H9 (cell line): ENCODE measurements at regions not wholly inside any gene's neighbourhood (a gene's known extent, or its start where the extent isn't known, plus 50 kb on each side); places are given as distances from the start of the nearest gene placed in this dataset.
A peak's percentile ranks its signal among the peaks of the same experiment; 100 is the strongest.

Experiments
- DNase-seq: peaks from one replicate; pipeline ENCODE4 v3.0.0-alpha.2; 2017
- H2AFZ ChIP-seq: one replicate; pipeline ENCODE4 v1.6.1; 2013; ENCODE audit warnings: mild to moderate bottlenecking, low read length, control low read depth, moderate library complexity
- H2AK5ac ChIP-seq: 2 replicates; pipeline ENCODE4 v1.6.1; 2013; ENCODE audit warnings: low read length, control low read depth, mixed read lengths; ENCODE audit not compliant: insufficient read length
- H2BK120ac ChIP-seq: one replicate; pipeline ENCODE4 v1.6.1; 2013; ENCODE audit warnings: low read depth, mild to moderate bottlenecking, low read length, control low read depth, inconsistent platforms; ENCODE audit not compliant: poor library complexity, severe bottlenecking
- H2BK12ac ChIP-seq: 2 replicates; pipeline ENCODE4 v1.6.1; 2013; ENCODE audit warnings: low read length, control low read depth, mixed read lengths, low read depth; ENCODE audit not compliant: insufficient read length
- H2BK15ac ChIP-seq: 2 replicates; pipeline ENCODE4 v1.6.1; 2013; ENCODE audit warnings: low read depth, low read length, control low read depth
- H2BK20ac ChIP-seq: one replicate; pipeline ENCODE4 v1.6.1; 2013; ENCODE audit warnings: low read depth, mild to moderate bottlenecking, low read length, control low read depth, inconsistent platforms; ENCODE audit not compliant: poor library complexity, severe bottlenecking
- H2BK5ac ChIP-seq: 2 replicates; pipeline ENCODE4 v1.6.1; 2013; ENCODE audit warnings: low read length, control low read depth, mixed read lengths; ENCODE audit not compliant: insufficient read length
- H3K14ac ChIP-seq: 2 replicates; pipeline ENCODE4 v1.6.1; 2013; ENCODE audit warnings: low read length, control low read depth; ENCODE audit not compliant: insufficient read depth
- H3K18ac ChIP-seq: 2 replicates; pipeline ENCODE4 v1.6.1; 2013; ENCODE audit warnings: low read depth, mild to moderate bottlenecking, mixed read lengths, low read length, control low read depth; ENCODE audit not compliant: insufficient read length
- H3K23ac ChIP-seq: 2 replicates; pipeline ENCODE4 v1.6.1; 2013; ENCODE audit warnings: low read length, control low read depth, mixed read lengths, low read depth; ENCODE audit not compliant: insufficient read length
- H3K23me2 ChIP-seq: 2 replicates; pipeline ENCODE4 v1.6.1; 2013; ENCODE audit warnings: low read depth, mild to moderate bottlenecking, mixed read lengths, low read length, control low read depth; ENCODE audit not compliant: insufficient read length, poor library complexity, severe bottlenecking
- H3K27ac ChIP-seq: 2 replicates; pipeline ENCODE4 v1.5.1; 2013; ENCODE audit warnings: low read length, control low read depth, mixed read lengths, low read depth; ENCODE audit not compliant: insufficient read length
- H3K27me3 ChIP-seq: 2 replicates; pipeline ENCODE4 v1.6.1; 2013; ENCODE audit warnings: low read length, control low read depth, inconsistent platforms; ENCODE audit not compliant: insufficient read depth
- H3K4ac ChIP-seq: 2 replicates; pipeline ENCODE4 v1.6.1; 2013; ENCODE audit warnings: low read depth, mild to moderate bottlenecking, control low read depth, inconsistent platforms, low read length, moderate library complexity
- H3K4me1 ChIP-seq: 2 replicates; pipeline ENCODE4 v1.6.1; 2013; ENCODE audit warnings: low read length, control low read depth, inconsistent platforms; ENCODE audit not compliant: insufficient read depth
- H3K4me2 ChIP-seq: 2 replicates; pipeline ENCODE4 v1.6.1; 2013; ENCODE audit warnings: low read length, control low read depth, mixed read lengths; ENCODE audit not compliant: insufficient read length, insufficient read depth
- H3K56ac ChIP-seq: 2 replicates; pipeline ENCODE4 v1.6.1; 2013; ENCODE audit warnings: low read depth, mild to moderate bottlenecking, mixed read lengths, low read length, control low read depth; ENCODE audit not compliant: insufficient read length
- H3K79me1 ChIP-seq: 2 replicates; pipeline ENCODE4 v1.6.1; 2013; ENCODE audit warnings: low read depth, mild to moderate bottlenecking, moderate library complexity, low read length, control low read depth, inconsistent platforms; ENCODE audit not compliant: insufficient read depth, poor library complexity, severe bottlenecking
- H3K79me2 ChIP-seq: 2 replicates; pipeline ENCODE4 v1.6.1; 2013; ENCODE audit warnings: low read length, control low read depth, inconsistent platforms; ENCODE audit not compliant: insufficient read depth
- H3K9ac ChIP-seq: 2 replicates; pipeline ENCODE4 v1.6.1; 2013; ENCODE audit warnings: low read length, control low read depth, mixed read lengths; ENCODE audit not compliant: insufficient read length; ENCODE audit errors: extremely low read depth
- H3K9me3 ChIP-seq: one replicate; pipeline ENCODE4 v1.6.1; 2013; ENCODE audit warnings: low read depth, low read length, inconsistent platforms; ENCODE audit not compliant: control insufficient read depth
- H3T11ph ChIP-seq: one replicate; pipeline ENCODE4 v1.6.1; 2013; ENCODE audit warnings: mild to moderate bottlenecking, low read length, control low read depth, inconsistent platforms
- H4K20me1 ChIP-seq: one replicate; pipeline ENCODE4 v1.6.1; 2013; ENCODE audit not compliant: control insufficient read depth, insufficient read length, insufficient read depth
- H4K5ac ChIP-seq: 2 replicates; pipeline ENCODE4 v1.6.1; 2013; ENCODE audit warnings: low read depth, mild to moderate bottlenecking, mixed read lengths, low read length, control low read depth; ENCODE audit not compliant: insufficient read length
- H4K8ac ChIP-seq: replicated peaks from 2 replicates; pipeline ENCODE4 v1.6.1; 2013; ENCODE audit warnings: low read length, control low read depth, mixed read lengths, low read depth; ENCODE audit not compliant: insufficient read length
- H4K91ac ChIP-seq: 2 replicates; pipeline ENCODE4 v1.6.1; 2013; ENCODE audit warnings: low read depth, mild to moderate bottlenecking, moderate library complexity, mixed read lengths, low read length, control low read depth; ENCODE audit not compliant: insufficient read length
- H3K27ac Mint-ChIP-seq, 3 experiments: 2 replicates in 2 of 3; 3 replicates in 1 of 3; pipeline ENCODE4 v1.8.0; 2020 to 2021; ENCODE audit warnings: mixed read lengths in 3 of 3, mild to moderate bottlenecking in 1 of 3, moderate library complexity in 1 of 3
- H3K27me3 Mint-ChIP-seq: 2 replicates; pipeline ENCODE4 v1.8.0; 2021; ENCODE audit warnings: low read depth, mild to moderate bottlenecking, moderate library complexity, mixed read lengths
- H3K36me3 Mint-ChIP-seq, 3 experiments: 2 replicates in 2 of 3; 3 replicates in 1 of 3; pipeline ENCODE4 v1.8.0; 2020 to 2021; ENCODE audit warnings: low read depth in 3 of 3, mixed read lengths in 3 of 3; ENCODE audit not compliant: insufficient read depth in 1 of 3
- H3K4me1 Mint-ChIP-seq, 2 experiments: 2 replicates each; pipeline ENCODE4 v1.8.0; 2020; ENCODE audit warnings: mixed read lengths in 2 of 2
- H3K4me3 Mint-ChIP-seq, 2 experiments: 2 replicates in 1 of 2; 3 replicates in 1 of 2; pipeline ENCODE4 v1.8.0; 2020 to 2021; ENCODE audit warnings: mild to moderate bottlenecking in 2 of 2, mixed read lengths in 2 of 2, moderate library complexity in 1 of 2
- H3K9me3 Mint-ChIP-seq, 2 experiments: 2 replicates in 1 of 2; 3 replicates in 1 of 2; pipeline ENCODE4 v1.8.0; 2020; ENCODE audit warnings: mild to moderate bottlenecking in 2 of 2, mixed read lengths in 2 of 2, moderate library complexity in 1 of 2
- CTCF ChIP-seq: fragments of 200-600 bp; sonication (generic); conservative IDR thresholded peaks from 3 replicates; pipeline ENCODE4 v1.8.0; 2021; ENCODE audit warnings: antibody characterized with exemption, mild to moderate bottlenecking
- WGBS: extraction: QIAGEN DNeasy Blood & Tissue Kit; methylation state at CpG from one replicate; pipeline ENCODE4 v1.1.7; 2013; ENCODE audit warnings: missing lambda C conversion rate, low lambda C conversion rate, mixed read lengths; ENCODE audit not compliant: insufficient read length; ENCODE audit errors: extremely low coverage; 5-methylcytosine and 5-hydroxymethylcytosine counted together

GRCh38 chr1:213523781-213524398, 463.9 kb upstream of the PROX1 start:
- H2AK5ac ChIP-seq = no peak overlapping the region
- H4K8ac ChIP-seq = no peak overlapping the region
- H3K56ac ChIP-seq = no peak overlapping the region
- no peak for DNase-seq
- H2AFZ ChIP-seq = no peak overlapping the region
- no peaks in the 10 kb centered on the region for H3K27me3 ChIP-seq
- H3K4ac ChIP-seq = no peak overlapping the region
- H2BK20ac ChIP-seq = no peak overlapping the region
- Mint-ChIP-seq H3K36me3 (peaks cover 0 to 7% (median 0%) of the 10 kb centered on the region in 3 experiments; a peak in 2 of 7 replicates), H3K9me3 (peaks cover 7 to 8% of the 10 kb centered on the region in 2 experiments), H3K27me3 (no peaks in the 10 kb centered on the region; the same call in 1 of the 2 replicates), H3K4me1 (peaks cover 8 to 9% of the 10 kb centered on the region in 2 experiments), H3K4me3 (no peak overlapping the region), H3K27ac (peak overlapping the region in 2 of 3 experiments; percentile 2 to 58; a peak in 1 of 7 replicates)
- H3K27ac ChIP-seq = no peak overlapping the region
- no peak overlapping the region for H3K9ac ChIP-seq
- no peak overlapping the region for H2BK120ac ChIP-seq
- H3K23me2 ChIP-seq = no peaks in the 10 kb centered on the region
- no peak overlapping the region for H3K18ac ChIP-seq
- no peaks in the 10 kb centered on the region for H4K20me1 ChIP-seq
- no peak overlapping the region for H4K5ac ChIP-seq
- no peak overlapping the region for H4K91ac ChIP-seq
- H3T11ph ChIP-seq = no peak overlapping the region
- H2BK15ac ChIP-seq = no peak overlapping the region
- H3K79me1 ChIP-seq = no peaks in the 10 kb centered on the region
- no CpG with 5 or more reads among the region's 10 CpGs for WGBS
- no peaks in the 10 kb centered on the region for H3K79me2 ChIP-seq
- H3K4me1 ChIP-seq = no peaks in the 10 kb centered on the region
- no peak for TF ChIP-seq CTCF
- no peak overlapping the region for H3K14ac ChIP-seq
- no peaks in the 10 kb centered on the region for H3K9me3 ChIP-seq
- H3K4me2 ChIP-seq = no peak overlapping the region
- H2BK5ac ChIP-seq = no peak overlapping the region
- H2BK12ac ChIP-seq = no peak overlapping the region
- no peak overlapping the region for H3K23ac ChIP-seq
